GM18873 (cell line): ENCODE measurements at regions not wholly inside any gene's neighbourhood (a gene's known extent, or its start where the extent isn't known, plus 50 kb on each side); places are given as distances from the start of the nearest gene placed in this dataset.
"Not testable (repeated sequence)": the region's sequence is repeated elsewhere in the genome, so short reads cannot be mapped to it uniquely, and the experiment has no call there.

Experiments
- ATAC-seq: cut with Tn5 transposase; IDR thresholded peaks from one replicate; pipeline ENCODE4 v1.9.1; 2021; ENCODE audit warnings: mild to moderate bottlenecking, moderate library complexity, moderate number of reproducible peaks; ENCODE audit not compliant: unreplicated experiment, low FRiP score

- ATAC-seq: no peak
Measured at GRCh38 chr14:105879867-105880561, 353.6 kb downstream of the TMEM121 start.

GRCh38 chr14:105880616-105881015 is 354.2 kb downstream of the TMEM121 start:
- ATAC-seq: no peak

- no peak for ATAC-seq
Measured at GRCh38 chr14:105881021-105881930, 354.9 kb downstream of the TMEM121 start.

- not testable (repeated sequence) for ATAC-seq
Measured at GRCh38 chr14:105882011-105882410, 355.6 kb downstream of the TMEM121 start.

GRCh38 chr14:105882626-105883025 is 356.2 kb downstream of the TMEM121 start:
- ATAC-seq: no peak

GRCh38 chr14:105883066-105884005 is 357.0 kb downstream of the TMEM121 start:
- ATAC-seq: no peak

- ATAC-seq: not testable (repeated sequence)
Measured at GRCh38 chr14:105884192-105884807, 357.9 kb downstream of the TMEM121 start.

GRCh38 chr14:105884808-105885281 is 358.5 kb downstream of the TMEM121 start:
- ATAC-seq: no peak

GRCh38 chr14:105885561-105886320 is 359.4 kb downstream of the TMEM121 start:
- no peak for ATAC-seq

GRCh38 chr14:105886791-105887191 is 360.4 kb downstream of the TMEM121 start:
- ATAC-seq: not testable (repeated sequence)

GRCh38 chr14:105887692-105888091 is 361.3 kb downstream of the TMEM121 start:
- ATAC-seq: no peak

GRCh38 chr14:105888151-105888550 is 361.8 kb downstream of the TMEM121 start:
- no peak for ATAC-seq

GRCh38 chr14:105888784-105889665 is 362.6 kb downstream of the TMEM121 start:
- no peak for ATAC-seq

- ATAC-seq: no peak
Measured at GRCh38 chr14:105889666-105890473, 363.5 kb downstream of the TMEM121 start.

GRCh38 chr14:105890474-105891220 is 364.3 kb downstream of the TMEM121 start:
- no peak for ATAC-seq

GRCh38 chr14:105891221-105891602 is 364.8 kb downstream of the TMEM121 start:
- no peak for ATAC-seq
